Esophagus squamous epithelium (tissue), 5 donors: ENCODE measurements at regions not wholly inside any gene's neighbourhood (a gene's known extent, or its start where the extent isn't known, plus 50 kb on each side); places are given as distances from the start of the nearest gene placed in this dataset.

Source experiments
- DNase-seq: peaks from one replicate; lab custom pipeline; 2025; lab: John Stamatoyannopoulos, UW
- H3K27ac ChIP-seq, 4 donors: fragments of 200-600 bp; sonication (generic); one replicate each; pipeline ENCODE4 v1.5.1; 2016 to 2019; ENCODE audit warnings: mild to moderate bottlenecking in 1 of 4
- H3K27me3 ChIP-seq, 4 donors: fragments of 200-600 bp; sonication (generic); 1 replicate in 3 of 4; 2 replicates in 1 of 4; pipeline versions ENCODE4 v1.5.1 to v1.6.0; 2017 to 2021; ENCODE audit warnings: antibody characterized with exemption in 1 of 4
- H3K36me3 ChIP-seq, 3 donors: fragments of 200-600 bp; sonication (generic); one replicate each; pipeline ENCODE4 v1.5.1; 2016 to 2019
- H3K4me1 ChIP-seq, 3 donors: fragments of 200-600 bp; sonication (generic); one replicate each; pipeline ENCODE4 v1.5.1; 2017 to 2019
- H3K4me3 ChIP-seq, 4 donors: fragments of 200-600 bp; sonication (generic); 1 replicate in 3 of 4; 2 replicates in 1 of 4; pipeline ENCODE4 v1.5.1; 2016 to 2019; ENCODE audit warnings: mild to moderate bottlenecking in 2 of 4, moderate library complexity in 1 of 4
- H3K9me3 ChIP-seq, 3 donors: fragments of 200-600 bp; sonication (generic); one replicate each; pipeline ENCODE4 v1.5.1; 2016 to 2019
- CTCF ChIP-seq, 6 experiments: fragments of 450-650 bp in 4 of 6; fragments of 200-600 bp in 2 of 6; sonication (generic) in 2 of 6; IDR thresholded peaks; one replicate each; pipeline ENCODE4 v1.5.1; 2016 to 2019; ENCODE audit warnings: antibody characterized with exemption in 6 of 6, mild to moderate bottlenecking in 4 of 6, moderate library complexity in 4 of 6
- POLR2A ChIP-seq, 4 donors: fragments of 450-650 bp; IDR thresholded peaks; one replicate each; pipeline ENCODE4 v1.6.1; 2017; ENCODE audit warnings: antibody characterized with exemption in 4 of 4, mild to moderate bottlenecking in 4 of 4, moderate library complexity in 3 of 4
- WGBS, 2 donors: methylation state at CpG; one replicate each; pipeline ENCODE4 v1.1.5; 2018; 5-methylcytosine and 5-hydroxymethylcytosine counted together
- intact Hi-C: fragments of 100-400 bp; cut with DNase I; formaldehyde crosslinking; loops from one replicate; pipeline ENCODE4 v1.15.0; 2022
- donor health status: DM: yes; HTN: yes; CAD: no.

DNA sequence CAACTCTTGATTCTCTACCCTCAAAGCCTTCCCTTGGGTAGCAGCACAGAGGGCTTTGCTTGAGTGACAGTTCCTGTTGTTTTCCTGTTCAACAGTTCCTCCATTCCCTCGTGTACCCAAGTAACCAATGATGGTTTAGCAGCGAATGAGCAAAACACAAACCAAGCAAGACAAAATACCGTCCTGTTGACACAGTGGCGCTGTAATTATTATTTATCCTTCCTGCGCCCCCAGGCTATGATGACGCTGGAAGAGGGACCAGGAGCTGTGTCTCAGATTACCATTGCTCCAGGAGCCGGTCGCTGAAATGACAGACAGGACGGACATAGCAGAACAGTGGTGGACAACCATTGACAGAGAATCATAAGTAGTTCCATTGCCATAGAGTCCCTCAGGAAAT, 154.8 kb downstream of the GADD45G start:
- intact Hi-C loops = no loop called here
- Histone ChIP-seq H3K27me3 (peaks cover 0 to 5% (median 0%) of the 10 kb centered on the region in 4 donors), H3K36me3 (no peaks in the 10 kb centered on the region), H3K27ac (no peak overlapping the region), H3K4me1 (peaks cover 0 to 9% (median 0%) of the 10 kb centered on the region in 3 donors), H3K9me3 (no peaks in the 10 kb centered on the region), H3K4me3 (no peak overlapping the region)
- WGBS, 2 donors = 64 to 68% methylated on average over 9 of the region's 9 CpGs
- TF ChIP-seq CTCF (IDR thresholded peaks at IDR 0.05) (no peak), POLR2A (IDR thresholded peaks at IDR 0.05) (no peak)
- no peak for DNase-seq

DNA sequence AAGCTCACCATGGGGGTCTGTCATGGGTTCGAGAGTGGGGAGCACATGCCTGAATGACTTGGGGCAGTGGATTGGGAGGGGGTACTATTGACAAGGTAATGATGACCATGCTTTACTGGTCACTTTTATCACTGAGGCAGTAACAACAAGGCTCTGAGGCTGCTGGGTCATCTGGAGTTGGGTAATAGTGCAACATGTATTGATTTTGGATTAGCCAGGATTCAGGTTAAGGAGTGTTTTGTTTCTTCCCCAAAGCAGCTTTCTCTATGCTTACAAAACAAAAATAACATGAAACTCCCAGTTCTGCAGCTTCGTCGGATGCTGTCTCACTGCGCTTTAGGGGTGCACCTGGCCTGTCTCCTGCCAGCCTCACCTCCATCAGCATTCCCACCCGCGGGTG, 155.3 kb downstream of the GADD45G start:
- Histone ChIP-seq H3K36me3 (no peaks in the 10 kb centered on the region), H3K27ac (no peak overlapping the region), H3K4me3 (no peak overlapping the region), H3K27me3 (peaks cover 0 to 5% (median 0%) of the 10 kb centered on the region in 4 donors), H3K9me3 (no peaks in the 10 kb centered on the region), H3K4me1 (peaks cover 0 to 9% (median 0%) of the 10 kb centered on the region in 3 donors)
- no peak for DNase-seq
- TF ChIP-seq POLR2A (IDR thresholded peaks at IDR 0.05) (no peak), CTCF (IDR thresholded peaks at IDR 0.05) (no peak)
- WGBS, 2 donors = 95 to 100% methylated on average over 1 to 6 of the region's 6 CpGs
- intact Hi-C loops = no loop called here

GRCh38 chr9:89764217-89764616, 159.4 kb downstream of the GADD45G start:
- intact Hi-C loops = no loop called here
- Histone ChIP-seq H3K9me3 (no peaks in the 10 kb centered on the region), H3K36me3 (no peaks in the 10 kb centered on the region), H3K4me3 (no peak overlapping the region), H3K4me1 (peaks cover 0 to 5% (median 0%) of the 10 kb centered on the region in 3 donors), H3K27me3 (no peaks in the 10 kb centered on the region), H3K27ac (no peak overlapping the region)
- DNase-seq = no peak
- TF ChIP-seq CTCF (IDR thresholded peaks at IDR 0.05) (no peak), POLR2A (IDR thresholded peaks at IDR 0.05) (no peak)
- WGBS, 2 donors = 73 to 88% methylated on average over 5 of the region's 5 CpGs

- intact Hi-C loops = no loop called here
- Histone ChIP-seq H3K36me3 (no peaks in the 10 kb centered on the region), H3K9me3 (no peaks in the 10 kb centered on the region), H3K4me1 (peaks cover 0 to 5% (median 0%) of the 10 kb centered on the region in 3 donors), H3K4me3 (no peak overlapping the region), H3K27me3 (no peaks in the 10 kb centered on the region), H3K27ac (no peak overlapping the region)
- WGBS, 2 donors = 57 to 58% methylated on average over 2 of the region's 3 CpGs
- no peak for DNase-seq
- no peak for TF ChIP-seq CTCF (IDR thresholded peaks at IDR 0.05)
- TF ChIP-seq POLR2A (IDR thresholded peaks at IDR 0.05) = no peak
These were observed 160.6 kb downstream of the GADD45G start for GRCh38 chr9:89765211-89765946.

- H3K36me3 ChIP-seq = no peaks in the 10 kb centered on the region
- H3K27ac ChIP-seq = no peak overlapping the region
- peaks cover 0 to 6% (median 5%) of the 10 kb centered on the region in 3 donors for H3K4me1 ChIP-seq
- TF ChIP-seq CTCF (IDR thresholded peaks at IDR 0.05) = no peak
- TF ChIP-seq POLR2A (IDR thresholded peaks at IDR 0.05) = no peak
- intact Hi-C loops = no loop called here
- DNase-seq = no peak
- H3K9me3 ChIP-seq = no peaks in the 10 kb centered on the region
- no peak overlapping the region for H3K4me3 ChIP-seq
- H3K27me3 ChIP-seq = no peaks in the 10 kb centered on the region
These were observed 162.2 kb downstream of the GADD45G start for GRCh38 chr9:89766991-89767390.
